Stomach (tissue), 8 donors: ENCODE measurements at regions not wholly inside any gene's neighbourhood (a gene's known extent, or its start where the extent isn't known, plus 50 kb on each side); places are given as distances from the start of the nearest gene placed in this dataset.
"Not testable (repeated sequence)": the region's sequence is repeated elsewhere in the genome, so short reads cannot be mapped to it uniquely, and the experiment has no call there.

Experiments
- DNase-seq, 2 donors: peaks; one replicate each; pipeline versions ENCODE4 v3.0.0 to v3.0.0-alpha.2; 2013 to 2019
- H3K27ac ChIP-seq, 5 donors: fragments of 200-600 bp in 4 of 5; sonication (generic) in 4 of 5; one replicate each; pipeline ENCODE4 v1.5.1; 2013 to 2019; ENCODE audit warnings: mild to moderate bottlenecking in 1 of 5, moderate library complexity in 1 of 5
- H3K27me3 ChIP-seq, 3 donors: fragments of 200-600 bp; sonication (generic); one replicate each; pipeline ENCODE4 v1.5.1; 2017 to 2019; ENCODE audit warnings: mixed run types in 1 of 3
- H3K36me3 ChIP-seq, 4 donors: fragments of 200-600 bp; sonication (generic); 1 replicate in 3 of 4; 2 replicates in 1 of 4; pipeline ENCODE4 v1.5.1; 2016 to 2019
- H3K4me1 ChIP-seq, 4 donors: fragments of 200-600 bp; sonication (generic); one replicate each; pipeline ENCODE4 v1.5.1; 2016 to 2019
- H3K4me3 ChIP-seq, 4 donors: fragments of 200-600 bp; sonication (generic) in 3 of 4; one replicate each; pipeline ENCODE4 v1.5.1; 2016 to 2019; ENCODE audit warnings: mild to moderate bottlenecking in 1 of 4
- H3K9me3 ChIP-seq, 4 donors: fragments of 200-600 bp; sonication (generic); one replicate each; pipeline ENCODE4 v1.5.1; 2016 to 2019
- EP300 ChIP-seq: sonication (generic); formaldehyde crosslinking; IDR thresholded peaks from one replicate; pipeline ENCODE4 v1.6.1; 2017; ENCODE audit warnings: antibody characterized with exemption
- POLR2A ChIP-seq, 4 donors: fragments of 450-650 bp; IDR thresholded peaks; one replicate each; pipeline ENCODE4 v1.6.1; 2016; ENCODE audit warnings: antibody characterized with exemption in 4 of 4, control low read depth in 2 of 4, mild to moderate bottlenecking in 1 of 4, moderate library complexity in 1 of 4
- POLR2AphosphoS5 ChIP-seq, 3 donors: sonication (generic); formaldehyde crosslinking; IDR thresholded peaks; one replicate each; pipeline ENCODE4 v1.6.1; 2016; ENCODE audit warnings: antibody characterized with exemption in 3 of 3
- WGBS, 5 donors: extraction: QIAGEN DNeasy Blood & Tissue Kit in 3 of 5; methylation state at CpG; one replicate each; pipeline versions ENCODE4 v1.1.5 to v1.1.7; 2013 to 2018; 5-methylcytosine and 5-hydroxymethylcytosine counted together
- intact Hi-C: fragments of 100-400 bp; cut with DNase I; formaldehyde crosslinking; loops from one replicate; pipeline ENCODE4 v1.15.1; 2023; ENCODE audit warnings: low total_unique reads
- TF ChIP-seq, protein P1 (sequence below), 7 experiments: fragments of 450-650 bp in 4 of 7; fragments of 200-600 bp in 3 of 7; sonication (generic) in 3 of 7; IDR thresholded peaks; one replicate each; pipeline ENCODE4 v1.5.1; 2016 to 2019; ENCODE audit warnings: antibody characterized with exemption in 7 of 7, control low read depth in 2 of 7, mild to moderate bottlenecking in 1 of 7
- donor health status: healthy with polysubstance abuse.
- donor health status: Bipolar disorder and iron deficiency.
- donor health status: healthy.

DNA sequence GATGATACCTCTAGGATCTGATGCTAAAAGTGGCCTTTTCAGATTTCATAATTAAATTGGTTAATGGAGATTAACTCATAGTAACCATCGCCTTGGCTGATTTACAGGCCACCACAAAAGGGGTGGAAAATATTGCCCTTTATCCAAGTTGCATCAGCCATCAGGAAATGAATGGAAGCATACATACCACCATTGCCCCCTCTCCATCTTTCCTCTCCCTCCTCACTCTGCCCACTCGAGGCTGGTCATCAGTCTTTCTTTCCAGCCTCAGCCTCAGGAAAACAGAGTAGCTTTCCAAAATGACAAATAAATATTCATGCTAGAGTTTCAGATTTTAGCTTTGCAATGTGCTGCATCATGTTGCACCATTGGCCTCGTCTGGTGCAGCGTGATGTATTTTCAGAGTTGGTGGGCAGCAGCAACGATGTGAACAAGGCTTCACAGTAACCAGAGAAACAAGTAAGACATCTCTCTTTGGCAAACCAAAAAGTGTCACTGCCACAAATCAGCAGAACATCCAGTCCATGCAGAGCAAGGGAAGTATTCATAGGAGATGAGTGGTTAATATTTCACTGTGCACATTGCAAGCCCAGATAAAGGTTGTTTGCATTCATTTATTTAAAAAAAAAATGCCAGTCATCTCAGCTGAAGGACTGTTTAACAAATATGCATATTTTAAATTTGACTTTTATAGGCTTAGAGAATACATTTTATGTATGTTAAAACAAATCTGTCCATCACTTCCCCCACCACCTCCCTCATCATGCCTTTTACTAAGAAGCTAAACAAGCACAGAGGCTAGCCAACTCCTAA is 136.7 kb upstream of the FAT3 start:
- TF ChIP-seq POLR2A (IDR thresholded peaks at IDR 0.05) (no peak), EP300 (no peak), POLR2AphosphoS5 (IDR thresholded peaks at IDR 0.05) (no peak)
- TF ChIP-seq, protein P1, sequence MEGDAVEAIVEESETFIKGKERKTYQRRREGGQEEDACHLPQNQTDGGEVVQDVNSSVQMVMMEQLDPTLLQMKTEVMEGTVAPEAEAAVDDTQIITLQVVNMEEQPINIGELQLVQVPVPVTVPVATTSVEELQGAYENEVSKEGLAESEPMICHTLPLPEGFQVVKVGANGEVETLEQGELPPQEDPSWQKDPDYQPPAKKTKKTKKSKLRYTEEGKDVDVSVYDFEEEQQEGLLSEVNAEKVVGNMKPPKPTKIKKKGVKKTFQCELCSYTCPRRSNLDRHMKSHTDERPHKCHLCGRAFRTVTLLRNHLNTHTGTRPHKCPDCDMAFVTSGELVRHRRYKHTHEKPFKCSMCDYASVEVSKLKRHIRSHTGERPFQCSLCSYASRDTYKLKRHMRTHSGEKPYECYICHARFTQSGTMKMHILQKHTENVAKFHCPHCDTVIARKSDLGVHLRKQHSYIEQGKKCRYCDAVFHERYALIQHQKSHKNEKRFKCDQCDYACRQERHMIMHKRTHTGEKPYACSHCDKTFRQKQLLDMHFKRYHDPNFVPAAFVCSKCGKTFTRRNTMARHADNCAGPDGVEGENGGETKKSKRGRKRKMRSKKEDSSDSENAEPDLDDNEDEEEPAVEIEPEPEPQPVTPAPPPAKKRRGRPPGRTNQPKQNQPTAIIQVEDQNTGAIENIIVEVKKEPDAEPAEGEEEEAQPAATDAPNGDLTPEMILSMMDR (IDR thresholded peaks at IDR 0.05), result no peak
- no peaks in the 10 kb centered on the region for H3K36me3 ChIP-seq
- no peaks in the 10 kb centered on the region for H3K9me3 ChIP-seq
- H3K4me1 ChIP-seq, result no peaks in the 10 kb centered on the region
- H3K4me3 ChIP-seq, result no peak overlapping the region
- H3K27me3 ChIP-seq, result no peaks in the 10 kb centered on the region
- no peak for DNase-seq
- H3K27ac ChIP-seq, result no peak overlapping the region
- 64 to 80% (median 73%) methylated on average over 5 of the region's 5 CpGs for WGBS, 5 donors
- intact Hi-C loops, result no loop called here

GRCh38 chr11:92083123-92083522 is 141.5 kb upstream of the FAT3 start:
- no peak for DNase-seq
- Histone ChIP-seq H3K36me3 (no peaks in the 10 kb centered on the region), H3K27ac (no peak overlapping the region), H3K4me1 (no peaks in the 10 kb centered on the region), H3K4me3 (no peak overlapping the region), H3K9me3 (no peaks in the 10 kb centered on the region), H3K27me3 (no peaks in the 10 kb centered on the region)
- intact Hi-C loops, result no loop called here
- WGBS, 5 donors, result 57 to 69% (median 63%) methylated on average over 3 of the region's 3 CpGs
- TF ChIP-seq POLR2A (IDR thresholded peaks at IDR 0.05), result no peak
- TF ChIP-seq EP300, result no peak
- TF ChIP-seq, protein P1 (IDR thresholded peaks at IDR 0.05), result no peak
- no peak for TF ChIP-seq POLR2AphosphoS5 (IDR thresholded peaks at IDR 0.05)

DNA sequence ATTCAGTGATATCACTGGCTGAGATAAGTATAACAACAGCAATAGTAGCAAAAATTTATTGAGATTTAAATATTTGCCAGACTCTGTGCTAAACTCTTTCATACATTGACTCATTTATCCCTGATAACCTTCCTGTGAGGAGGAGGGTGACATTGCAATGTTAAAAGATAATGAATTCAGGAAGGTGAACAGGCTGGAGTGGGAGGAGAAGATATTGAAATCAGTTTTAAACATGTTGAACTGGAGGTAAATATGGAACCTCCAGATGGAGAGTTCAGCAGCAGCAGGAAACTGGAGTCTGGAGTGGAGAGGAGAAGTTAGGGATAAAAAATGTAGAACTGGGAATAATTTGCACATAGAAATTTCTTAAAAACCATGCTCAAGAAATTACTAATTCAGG is 142.0 kb upstream of the FAT3 start:
- Histone ChIP-seq H3K36me3 (no peaks in the 10 kb centered on the region), H3K4me3 (no peak overlapping the region), H3K4me1 (no peaks in the 10 kb centered on the region), H3K27ac (no peak overlapping the region), H3K27me3 (no peaks in the 10 kb centered on the region), H3K9me3 (no peaks in the 10 kb centered on the region)
- no peak for DNase-seq
- TF ChIP-seq POLR2A (IDR thresholded peaks at IDR 0.05) (no peak), POLR2AphosphoS5 (IDR thresholded peaks at IDR 0.05) (no peak), EP300 (no peak)
- TF ChIP-seq, protein P1 (IDR thresholded peaks at IDR 0.05), result no peak
- intact Hi-C loops, result no loop called here

- H3K4me1 ChIP-seq, H3K4me3 ChIP-seq, H3K27me3 ChIP-seq, DNase-seq, intact Hi-C loops, H3K36me3 ChIP-seq, H3K27ac ChIP-seq: not testable (repeated sequence)
- 86 to 93% (median 91%) methylated on average over 1 of the region's 1 CpG for WGBS, 5 donors
- H3K9me3 ChIP-seq, result peaks cover 0 to 20% (median 8%) of the 10 kb centered on the region in 4 donors
These were observed 150.1 kb upstream of the FAT3 start for GRCh38 chr11:92074498-92074897.

DNA sequence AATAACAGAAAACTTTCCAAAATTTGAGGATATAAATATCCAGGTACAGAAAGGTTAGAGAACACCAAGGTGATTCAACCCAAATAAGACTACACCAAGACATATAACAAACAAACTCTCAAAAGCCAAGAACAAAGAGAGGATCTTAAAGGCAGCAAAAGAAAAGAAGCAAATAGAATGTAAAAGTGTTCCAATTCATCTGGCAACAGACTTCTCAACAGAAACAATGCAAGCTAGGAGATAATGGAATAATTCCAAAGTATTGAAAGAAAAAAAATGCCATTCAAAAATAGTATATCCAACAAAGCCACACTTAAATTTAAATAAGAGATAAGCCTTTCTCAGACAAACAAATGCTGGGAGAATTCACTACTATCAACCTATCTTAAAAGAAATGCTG is 153.0 kb upstream of the FAT3 start:
- H3K27ac ChIP-seq, result no peak overlapping the region
- intact Hi-C loops, result no loop called here
- DNase-seq, result no peak
- no peaks in the 10 kb centered on the region for H3K36me3 ChIP-seq
- no peak overlapping the region for H3K4me3 ChIP-seq
- no peaks in the 10 kb centered on the region for H3K4me1 ChIP-seq
- TF ChIP-seq POLR2AphosphoS5 (IDR thresholded peaks at IDR 0.05), result no peak
- TF ChIP-seq, protein P1 (IDR thresholded peaks at IDR 0.05), result no peak
- TF ChIP-seq EP300, result no peak
- TF ChIP-seq POLR2A (IDR thresholded peaks at IDR 0.05), result no peak
- peaks cover 0 to 20% (median 8%) of the 10 kb centered on the region in 4 donors for H3K9me3 ChIP-seq
- no peaks in the 10 kb centered on the region for H3K27me3 ChIP-seq
